IMR-90 (cell line): ENCODE measurements at regions not wholly inside any gene's neighbourhood (a gene's known extent, or its start where the extent isn't known, plus 50 kb on each side); places are given as distances from the start of the nearest gene placed in this dataset.

Experiments used
- ATAC-seq: fragments of 200-7000 bp; cut with Tn5 transposase; 2 replicates; pipeline ENCODE4 v1.9.1; 2020; ENCODE audit warnings: low read depth, mild to moderate bottlenecking, moderate library complexity
- BruUV-seq: library from RNA; stranded (reverse); fragments of 400-500 nt; replicated peaks from 2 replicates; lab custom pipeline; 2021; lab: Mats Ljungman, UMichigan
- CTCF ChIA-PET: fragments of 300-600 bp; formaldehyde crosslinking; extraction: SDS; loops from one replicate; lab custom pipeline; 2021; ENCODE audit warnings: antibody characterized with exemption; lab: Yijun Ruan, JAX
- POLR2A ChIA-PET: fragments of 300-600 bp; sonication (Branson Sonifier 250); formaldehyde crosslinking; loops from one replicate; lab custom pipeline; 2022; ENCODE audit warnings: antibody characterized with exemption; ENCODE audit not compliant: unreplicated experiment; lab: Charles Lee
- DNase-seq: peaks from one replicate; pipeline ENCODE4 v3.0.0; 2013
- H2AFZ ChIP-seq: replicated peaks from 2 replicates; pipeline ENCODE3; 2013; ENCODE audit warnings: low read length, mild to moderate bottlenecking; ENCODE audit not compliant: poor library complexity
- H2AK5ac ChIP-seq: 2 replicates; pipeline ENCODE4 v1.6.1; 2013; ENCODE audit warnings: low read depth, low read length, inconsistent platforms
- H2AK9ac ChIP-seq: replicated peaks from 2 replicates; pipeline ENCODE3; 2013; ENCODE audit warnings: mild to moderate bottlenecking, low read depth, low read length, moderate library complexity; ENCODE audit not compliant: poor library complexity
- H2BK120ac ChIP-seq: 2 replicates; pipeline ENCODE4 v1.6.1; 2013; ENCODE audit warnings: low read depth, low read length, inconsistent platforms
- H2BK15ac ChIP-seq: 3 replicates; pipeline ENCODE4 v1.6.1; 2013; ENCODE audit warnings: low read depth, low read length, inconsistent platforms
- H2BK20ac ChIP-seq: 2 replicates; pipeline ENCODE4 v1.6.1; 2013; ENCODE audit warnings: low read depth, mild to moderate bottlenecking, inconsistent platforms, low read length, moderate library complexity
- H2BK5ac ChIP-seq: 2 replicates; pipeline ENCODE4 v1.6.1; 2013; ENCODE audit warnings: mild to moderate bottlenecking, low read depth, low read length, inconsistent platforms; ENCODE audit not compliant: poor library complexity, severe bottlenecking
- H3K14ac ChIP-seq: replicated peaks from 2 replicates; pipeline ENCODE4 v1.6.1; 2013; ENCODE audit warnings: low read depth, low read length, inconsistent platforms
- H3K18ac ChIP-seq: 2 replicates; pipeline ENCODE4 v1.6.1; 2013; ENCODE audit warnings: low read depth, low read length, control low read depth
- H3K23ac ChIP-seq: 2 replicates; pipeline ENCODE4 v1.6.1; 2013; ENCODE audit warnings: low read depth, low read length, inconsistent platforms
- H3K27ac ChIP-seq: 2 replicates; pipeline ENCODE4 v1.5.1; 2013; ENCODE audit warnings: mild to moderate bottlenecking, control low read depth, low read length; ENCODE audit not compliant: insufficient read depth
- H3K27me3 ChIP-seq: 2 replicates; pipeline ENCODE4 v1.6.1; 2013; ENCODE audit warnings: low read length; ENCODE audit not compliant: control insufficient read depth, insufficient read depth
- H3K36me3 ChIP-seq: 2 replicates; pipeline ENCODE4 v1.6.1; 2013; ENCODE audit warnings: low read length, mixed read lengths; ENCODE audit not compliant: control insufficient read depth, insufficient read depth
- H3K4ac ChIP-seq: 2 replicates; pipeline ENCODE4 v1.6.1; 2013; ENCODE audit warnings: low read depth, low read length, inconsistent platforms
- H3K4me1 ChIP-seq: 2 replicates; pipeline ENCODE4 v1.6.1; 2013; ENCODE audit warnings: low read length, mixed read lengths; ENCODE audit not compliant: control insufficient read depth, insufficient read depth
- H3K4me2 ChIP-seq: 2 replicates; pipeline ENCODE4 v1.6.1; 2013; ENCODE audit warnings: low read depth, mild to moderate bottlenecking, control low read depth, low read length, moderate library complexity
- H3K4me3 ChIP-seq: 2 replicates; pipeline ENCODE4 v1.5.1; 2013; ENCODE audit warnings: low read depth, mild to moderate bottlenecking, control low read depth, low read length, moderate library complexity; ENCODE audit not compliant: insufficient read depth
- H3K56ac ChIP-seq: 2 replicates; pipeline ENCODE4 v1.6.1; 2013; ENCODE audit warnings: low read length, inconsistent platforms; ENCODE audit not compliant: insufficient read depth; ENCODE audit errors: extremely low read depth
- H3K79me1 ChIP-seq, 2 experiments: 2 replicates each; pipeline ENCODE4 v1.6.1; 2013; ENCODE audit warnings: low read length in 2 of 2, inconsistent platforms in 1 of 2, low read depth in 1 of 2
- H3K9ac ChIP-seq: 2 replicates; pipeline ENCODE4 v1.6.1; 2013; ENCODE audit warnings: low read depth, low read length, control low read depth
- H3K9me1 ChIP-seq: 2 replicates; pipeline ENCODE4 v1.6.1; 2013; ENCODE audit warnings: low read length, inconsistent platforms; ENCODE audit not compliant: insufficient read depth
- H3K9me3 ChIP-seq: 2 replicates; pipeline ENCODE4 v1.6.1; 2013; ENCODE audit warnings: low read length; ENCODE audit not compliant: control insufficient read depth, insufficient read depth
- H4K20me1 ChIP-seq: 2 replicates; pipeline ENCODE4 v1.6.1; 2013; ENCODE audit warnings: low read length, inconsistent platforms; ENCODE audit not compliant: insufficient read depth
- H4K5ac ChIP-seq: 2 replicates; pipeline ENCODE4 v1.6.1; 2013; ENCODE audit warnings: mild to moderate bottlenecking, low read depth, low read length, control low read depth
- H4K8ac ChIP-seq, 2 experiments: 2 replicates each; pipeline ENCODE4 v1.6.1; 2013; ENCODE audit warnings: low read depth in 2 of 2, low read length in 2 of 2, control low read depth in 1 of 2, inconsistent platforms in 1 of 2
- H4K91ac ChIP-seq: 2 replicates; pipeline ENCODE4 v1.6.1; 2013; ENCODE audit warnings: low read depth, low read length, inconsistent platforms; ENCODE audit not compliant: insufficient read depth
- CEBPB ChIP-seq: IDR thresholded peaks from 2 replicates; pipeline ENCODE4 v1.6.1; 2012; ENCODE audit warnings: low read depth, low read length, improper control_type of control experiment
- CTCF ChIP-seq: conservative IDR thresholded peaks from 2 replicates; pipeline ENCODE4 v1.5.1; 2012; ENCODE audit warnings: mild to moderate bottlenecking, low read depth, low read length, improper control_type of control experiment
- MAZ ChIP-seq: IDR thresholded peaks from 2 replicates; pipeline ENCODE4 v1.6.1; 2012; ENCODE audit warnings: low read depth, mild to moderate bottlenecking, low read length, improper control_type of control experiment, moderate library complexity, borderline replicate concordance
- NFE2L2 ChIP-seq: fragments of 150-350 bp; IDR thresholded peaks from 2 replicates; pipeline ENCODE4 v1.6.1; 2016; ENCODE audit warnings: low read depth, mild to moderate bottlenecking, low read length
- RAD21 ChIP-seq: IDR thresholded peaks from 2 replicates; pipeline ENCODE4 v1.6.1; 2012; ENCODE audit warnings: low read length, improper control_type of control experiment
- RCOR1 ChIP-seq: IDR thresholded peaks from 2 replicates; pipeline ENCODE4 v1.6.1; 2012; ENCODE audit warnings: mild to moderate bottlenecking, low read length, improper control_type of control experiment; ENCODE audit not compliant: insufficient replicate concordance
- RFX5 ChIP-seq: IDR thresholded peaks from 2 replicates; pipeline ENCODE4 v1.8.0; 2012; ENCODE audit warnings: low read depth, mild to moderate bottlenecking, low read length, moderate library complexity
- SMC3 ChIP-seq: fragments of 150-350 bp; IDR thresholded peaks from 2 replicates; pipeline ENCODE4 v1.6.1; 2016; ENCODE audit warnings: low read depth, mild to moderate bottlenecking, antibody characterized with exemption, low read length, moderate library complexity
- WGBS, 2 experiments: methylation state at CpG; one replicate each; pipeline versions ENCODE4 v1.1.5 to v1.1.7; 2013; ENCODE audit warnings: missing lambda C conversion rate in 2 of 2; ENCODE audit not compliant: insufficient read length in 1 of 2; ENCODE audit errors: extremely low coverage in 2 of 2; 5-methylcytosine and 5-hydroxymethylcytosine counted together
- dilution Hi-C: fragments of 300-500 bp; cut with HindIII; formaldehyde crosslinking; loops from one replicate; pipeline ENCODE4 v1.14.3; 2018; ENCODE audit warnings: low sequenced_read_pairs; ENCODE audit not compliant: unreplicated experiment
- in situ Hi-C: fragments of 300-500 bp; cut with MboI; formaldehyde crosslinking; loops from 3 replicates; pipeline ENCODE4 v1.14.3; 2019; ENCODE audit warnings: low sequenced_read_pairs, inconsistent platforms, mixed read lengths
- intact Hi-C: fragments of 100-400 bp; cut with micrococcal nuclease; formaldehyde crosslinking; loops from 2 replicates; pipeline ENCODE4 v1.10.0; 2022
- TF ChIP-seq, protein P1 (sequence below): fragments of 150-350 bp; IDR thresholded peaks from 2 replicates; pipeline ENCODE4 v1.6.1; 2016; ENCODE audit warnings: low read depth, mild to moderate bottlenecking, low read length, moderate library complexity, borderline replicate concordance

DNA sequence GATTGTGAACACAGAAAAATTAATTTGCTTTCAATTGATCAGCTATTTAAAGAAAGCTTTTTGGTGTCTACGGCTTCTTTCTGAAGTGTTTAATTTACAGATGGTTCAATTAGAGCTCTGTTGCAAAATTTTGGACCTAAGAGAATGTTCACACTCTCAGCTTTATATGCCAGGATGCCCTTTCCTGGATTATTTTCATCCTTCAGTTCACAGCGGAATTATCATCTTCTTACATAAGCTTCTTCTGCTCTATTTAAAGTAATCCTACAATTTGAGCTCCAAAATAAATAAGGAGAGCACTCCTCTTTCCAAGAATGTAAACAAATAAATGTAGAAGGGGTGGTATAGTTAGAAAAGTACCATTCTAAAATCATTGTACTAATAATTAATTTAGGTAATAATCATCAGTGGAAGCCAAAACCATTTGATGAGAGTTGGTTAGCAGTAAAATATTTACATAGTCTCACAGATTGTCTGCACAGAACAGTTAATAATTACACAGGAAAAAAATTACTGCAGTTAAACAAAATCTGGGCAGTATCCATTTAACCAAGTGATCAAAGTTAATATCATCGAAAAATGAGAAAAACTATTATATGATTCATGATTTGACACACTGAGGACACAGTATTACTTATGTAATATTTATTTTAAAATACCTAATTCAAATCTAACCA is 298.0 kb upstream of the TMEM229A start:
- no peak overlapping the region for H2AFZ ChIP-seq
- H4K20me1 ChIP-seq, result no peaks in the 10 kb centered on the region
- DNase-seq (no peak), ATAC-seq (no peak)
- H3K27ac ChIP-seq, result no peak overlapping the region
- H2BK5ac ChIP-seq, result no peak overlapping the region
- H4K91ac ChIP-seq, result no peak overlapping the region
- H4K8ac ChIP-seq, result no peak overlapping the region
- no peak overlapping the region for H4K5ac ChIP-seq
- H3K14ac ChIP-seq, result no peak overlapping the region
- H3K4me2 ChIP-seq, result no peak overlapping the region
- no peak overlapping the region for H3K18ac ChIP-seq
- H2BK15ac ChIP-seq, result no peak overlapping the region
- no peaks in the 10 kb centered on the region for H3K79me1 ChIP-seq
- no peaks in the 10 kb centered on the region for H3K9me1 ChIP-seq
- no peaks in the 10 kb centered on the region for H3K4me1 ChIP-seq
- no peaks in the 10 kb centered on the region for H3K36me3 ChIP-seq
- H3K56ac ChIP-seq, result no peak overlapping the region
- no TSS peak for BruUV-seq
- no CpG with 5 or more reads among the region's 3 CpGs for WGBS, 2 experiments
- no peaks in the 10 kb centered on the region for H3K9me3 ChIP-seq
- TF ChIP-seq SMC3 (no peak), RAD21 (no peak), MAZ (no peak), RFX5 (no peak), CEBPB (no peak), RCOR1 (no peak), CTCF (no peak), NFE2L2 (no peak)
- TF ChIP-seq, protein P1, sequence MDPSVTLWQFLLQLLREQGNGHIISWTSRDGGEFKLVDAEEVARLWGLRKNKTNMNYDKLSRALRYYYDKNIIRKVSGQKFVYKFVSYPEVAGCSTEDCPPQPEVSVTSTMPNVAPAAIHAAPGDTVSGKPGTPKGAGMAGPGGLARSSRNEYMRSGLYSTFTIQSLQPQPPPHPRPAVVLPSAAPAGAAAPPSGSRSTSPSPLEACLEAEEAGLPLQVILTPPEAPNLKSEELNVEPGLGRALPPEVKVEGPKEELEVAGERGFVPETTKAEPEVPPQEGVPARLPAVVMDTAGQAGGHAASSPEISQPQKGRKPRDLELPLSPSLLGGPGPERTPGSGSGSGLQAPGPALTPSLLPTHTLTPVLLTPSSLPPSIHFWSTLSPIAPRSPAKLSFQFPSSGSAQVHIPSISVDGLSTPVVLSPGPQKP, result no peak
- dilution Hi-C loops (no loop called here), intact Hi-C loops (no loop called here), in situ Hi-C loops (no loop called here)
- H3K9ac ChIP-seq, result no peak overlapping the region
- H3K23ac ChIP-seq, result no peak overlapping the region
- POLR2A ChIA-PET, result no interaction called here
- no peaks in the 10 kb centered on the region for H3K27me3 ChIP-seq
- no peak overlapping the region for H3K4ac ChIP-seq
- CTCF ChIA-PET, result no interaction called here
- no peak overlapping the region for H2AK5ac ChIP-seq
- H2AK9ac ChIP-seq, result no peak overlapping the region
- no peak overlapping the region for H3K4me3 ChIP-seq
- no peak overlapping the region for H2BK120ac ChIP-seq
- H2BK20ac ChIP-seq, result no peak overlapping the region
